Testis (tissue), 2 donors: ENCODE measurements at regions not wholly inside any gene's neighbourhood (a gene's known extent, or its start where the extent isn't known, plus 50 kb on each side); places are given as distances from the start of the nearest gene placed in this dataset.

Source experiments
- POLR2A ChIP-seq: fragments of 450-650 bp; IDR thresholded peaks from one replicate; pipeline ENCODE4 v1.6.1; 2017; ENCODE audit warnings: antibody characterized with exemption, mild to moderate bottlenecking, moderate library complexity
- TF ChIP-seq, protein P1 (sequence below), 3 experiments: fragments of 450-650 bp in 2 of 3; fragments of 200-600 bp in 1 of 3; sonication (generic) in 1 of 3; IDR thresholded peaks; one replicate each; pipeline ENCODE4 v1.5.1; 2016 to 2019; ENCODE audit warnings: antibody characterized with exemption in 3 of 3, mild to moderate bottlenecking in 2 of 3, moderate library complexity in 1 of 3

GRCh38 chr7:121504482-121504881 is 108.4 kb upstream of the FAM3C start:
- TF ChIP-seq, protein P1, sequence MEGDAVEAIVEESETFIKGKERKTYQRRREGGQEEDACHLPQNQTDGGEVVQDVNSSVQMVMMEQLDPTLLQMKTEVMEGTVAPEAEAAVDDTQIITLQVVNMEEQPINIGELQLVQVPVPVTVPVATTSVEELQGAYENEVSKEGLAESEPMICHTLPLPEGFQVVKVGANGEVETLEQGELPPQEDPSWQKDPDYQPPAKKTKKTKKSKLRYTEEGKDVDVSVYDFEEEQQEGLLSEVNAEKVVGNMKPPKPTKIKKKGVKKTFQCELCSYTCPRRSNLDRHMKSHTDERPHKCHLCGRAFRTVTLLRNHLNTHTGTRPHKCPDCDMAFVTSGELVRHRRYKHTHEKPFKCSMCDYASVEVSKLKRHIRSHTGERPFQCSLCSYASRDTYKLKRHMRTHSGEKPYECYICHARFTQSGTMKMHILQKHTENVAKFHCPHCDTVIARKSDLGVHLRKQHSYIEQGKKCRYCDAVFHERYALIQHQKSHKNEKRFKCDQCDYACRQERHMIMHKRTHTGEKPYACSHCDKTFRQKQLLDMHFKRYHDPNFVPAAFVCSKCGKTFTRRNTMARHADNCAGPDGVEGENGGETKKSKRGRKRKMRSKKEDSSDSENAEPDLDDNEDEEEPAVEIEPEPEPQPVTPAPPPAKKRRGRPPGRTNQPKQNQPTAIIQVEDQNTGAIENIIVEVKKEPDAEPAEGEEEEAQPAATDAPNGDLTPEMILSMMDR (IDR thresholded peaks at IDR 0.05): no peak
- no peak for TF ChIP-seq POLR2A
